ENCODE measurements at regions not wholly inside any gene's neighbourhood (a gene's known extent, or its start where the extent isn't known, plus 50 kb on each side); places are given as distances from the start of the nearest gene placed in this dataset.

DNA sequence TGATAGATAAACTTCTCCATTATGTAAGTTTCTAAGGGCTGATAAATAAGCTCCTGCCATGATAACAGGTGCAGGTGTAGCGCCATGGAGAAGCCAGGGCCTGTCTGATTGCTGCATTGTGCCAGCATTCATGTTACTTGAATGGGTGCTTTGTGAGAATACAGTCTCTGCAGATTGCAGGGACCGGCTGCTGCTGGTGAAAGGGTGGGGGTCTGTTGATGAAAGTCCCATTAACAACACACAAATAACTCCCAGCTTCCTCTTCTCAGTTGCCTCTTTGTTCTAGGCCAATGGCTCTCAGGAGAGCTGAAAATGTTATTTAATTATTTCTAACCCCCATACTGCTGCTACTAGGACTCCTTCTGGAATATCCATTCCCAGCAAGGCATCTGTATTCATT, 77.2 kb downstream of the RTP4 start:
- H3K27me3 ChIP-seq (ENCODE audit: insufficient read depth, insufficient read length), result no peaks in the 10 kb centered on the region
- H3K4me1 ChIP-seq (ENCODE audit: insufficient read depth, insufficient read length), result no peaks in the 10 kb centered on the region
- no peaks in the 10 kb centered on the region for H3K36me3 ChIP-seq (ENCODE audit: insufficient read depth, insufficient read length, low read length)
- H3K9ac ChIP-seq (ENCODE audit: insufficient read length, low read depth), result no peak overlapping the region
- TF ChIP-seq SUZ12 (IDR thresholded peaks at IDR 0.05; ENCODE audit: extremely low read depth, insufficient read depth, insufficient read length) (no peak), ZNF274 (IDR thresholded peaks at IDR 0.05; ENCODE audit: low read depth, low read length) (no peak), YY1 (IDR thresholded peaks at IDR 0.05; ENCODE audit: insufficient read depth, insufficient read length) (no peak)
- H3K9me3 ChIP-seq (ENCODE audit: insufficient read depth, low read length), result no peaks in the 10 kb centered on the region
- no peak for DNase-seq (ENCODE audit: low read depth, low spot score)
- H3K4me3 ChIP-seq (ENCODE audit: insufficient read length, low read depth), result no peak overlapping the region

DNA sequence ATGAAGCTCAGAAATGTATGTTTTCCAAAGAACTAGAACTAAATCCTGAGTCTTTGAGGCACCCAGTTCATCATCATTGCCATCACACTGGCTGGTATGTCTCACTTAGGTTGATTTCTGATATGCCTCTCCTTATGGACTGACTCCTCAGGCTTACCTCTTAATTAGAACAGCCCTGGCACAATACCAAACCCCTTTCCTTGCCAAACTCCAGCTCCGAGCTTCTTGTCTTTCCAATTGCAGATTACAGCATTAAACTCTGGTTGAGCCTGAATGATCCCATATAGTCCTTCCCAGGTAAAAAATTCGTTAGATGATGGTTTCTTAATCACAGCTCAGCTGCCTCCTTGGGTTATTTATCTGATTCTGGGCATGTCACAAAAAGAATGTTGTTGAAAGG, 66.3 kb downstream of the RTP4 start:
- no peaks in the 10 kb centered on the region for H3K4me1 ChIP-seq (ENCODE audit: insufficient read depth, insufficient read length)
- H3K36me3 ChIP-seq (ENCODE audit: insufficient read depth, insufficient read length, low read length), result no peaks in the 10 kb centered on the region
- TF ChIP-seq SUZ12 (IDR thresholded peaks at IDR 0.05; ENCODE audit: extremely low read depth, insufficient read depth, insufficient read length) (no peak), YY1 (IDR thresholded peaks at IDR 0.05; ENCODE audit: insufficient read depth, insufficient read length) (no peak), ZNF274 (IDR thresholded peaks at IDR 0.05; ENCODE audit: low read depth, low read length) (no peak)
- H3K9me3 ChIP-seq (ENCODE audit: insufficient read depth, low read length), result peaks cover 10% of the 10 kb centered on the region; the same call in 1 of the 2 replicates
- H3K4me3 ChIP-seq (ENCODE audit: insufficient read length, low read depth), result no peak overlapping the region
- no peaks in the 10 kb centered on the region for H3K27me3 ChIP-seq (ENCODE audit: insufficient read depth, insufficient read length)
- no peak for DNase-seq (ENCODE audit: low read depth, low spot score)
- no peak overlapping the region for H3K9ac ChIP-seq (ENCODE audit: insufficient read length, low read depth)

DNA sequence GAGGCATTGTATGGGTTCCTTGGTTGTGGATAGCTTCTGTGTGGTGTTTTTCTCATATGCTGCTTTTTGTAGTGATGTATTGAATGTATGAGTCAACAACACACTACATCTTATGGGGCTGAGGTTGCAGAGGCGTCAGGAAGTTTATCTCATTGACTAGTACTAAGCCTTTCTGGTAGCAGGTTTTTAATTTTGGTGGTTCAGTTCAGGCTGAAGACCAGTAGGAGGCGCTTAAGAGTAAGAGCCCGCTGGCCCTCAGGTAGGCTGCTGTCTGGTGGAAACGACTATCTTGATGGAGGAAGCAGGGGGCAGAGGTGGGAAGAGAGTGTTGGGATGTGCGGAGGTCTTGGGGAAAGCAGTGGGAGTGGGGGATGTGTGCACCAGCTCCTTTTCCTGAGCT, 62.4 kb downstream of the RTP4 start:
- DNase-seq (ENCODE audit: low read depth, low spot score), result no peak
- Histone ChIP-seq H3K4me1 (ENCODE audit: insufficient read depth, insufficient read length) (no peaks in the 10 kb centered on the region), H3K36me3 (ENCODE audit: insufficient read depth, insufficient read length, low read length) (no peaks in the 10 kb centered on the region), H3K9ac (ENCODE audit: insufficient read length, low read depth) (no peak overlapping the region), H3K9me3 (ENCODE audit: insufficient read depth, low read length) (peaks cover 10% of the 10 kb centered on the region; the same call in 1 of the 2 replicates), H3K4me3 (ENCODE audit: insufficient read length, low read depth) (no peak overlapping the region), H3K27me3 (ENCODE audit: insufficient read depth, insufficient read length) (no peaks in the 10 kb centered on the region)
- TF ChIP-seq ZNF274 (IDR thresholded peaks at IDR 0.05; ENCODE audit: low read depth, low read length) (no peak), SUZ12 (IDR thresholded peaks at IDR 0.05; ENCODE audit: extremely low read depth, insufficient read depth, insufficient read length) (no peak), YY1 (IDR thresholded peaks at IDR 0.05; ENCODE audit: insufficient read depth, insufficient read length) (no peak)

All from NT2/D1 (cell line).